Cardiac muscle cell (in vitro differentiated cells and primary cell): ENCODE measurements at regions not wholly inside any gene's neighbourhood (a gene's known extent, or its start where the extent isn't known, plus 50 kb on each side); places are given as distances from the start of the nearest gene placed in this dataset.

Experiments
- DNase-seq, 2 donors: peaks; one replicate each; pipeline versions ENCODE4 v3.0.0 to v3.0.0-alpha.2; 2010 to 2017; ENCODE audit warnings: low read depth in 1 of 2, low spot score in 1 of 2
- H3K27ac ChIP-seq: fragments of 200-600 bp; sonication (generic); 2 replicates; pipeline ENCODE4 v1.5.1; 2016
- H3K27me3 ChIP-seq: fragments of 200-600 bp; sonication (generic); 2 replicates; pipeline ENCODE4 v1.6.0; 2016; ENCODE audit warnings: control low read depth
- H3K36me3 ChIP-seq: fragments of 200-600 bp; sonication (generic); 2 replicates; pipeline ENCODE4 v1.5.1; 2016; ENCODE audit warnings: control low read depth
- H3K4me1 ChIP-seq: fragments of 200-600 bp; sonication (generic); 2 replicates; pipeline ENCODE4 v1.8.1; 2017; ENCODE audit warnings: low read depth, mild to moderate bottlenecking, mixed run types
- H3K4me3 ChIP-seq: fragments of 200-600 bp; sonication (generic); 2 replicates; pipeline ENCODE4 v1.5.1; 2016; ENCODE audit warnings: mild to moderate bottlenecking
- H3K9me3 ChIP-seq: fragments of 200-600 bp; sonication (generic); 2 replicates; pipeline ENCODE4 v1.5.1; 2017; ENCODE audit warnings: low read depth, mild to moderate bottlenecking, control low read depth
- CTCF ChIP-seq: IDR thresholded peaks from 2 replicates; pipeline ENCODE4 v1.5.1; 2012; ENCODE audit warnings: low read depth, mild to moderate bottlenecking, low read length

GRCh38 chr10:75288140-75288711 lies 52.5 kb upstream of the COMTD1 start:
- no peak overlapping the region for H3K4me3 ChIP-seq
- no peaks in the 10 kb centered on the region for H3K27me3 ChIP-seq
- no peaks in the 10 kb centered on the region for H3K9me3 ChIP-seq
- DNase-seq: no peak
- TF ChIP-seq CTCF: no peak
- no peak overlapping the region for H3K27ac ChIP-seq
- peaks cover 6% of the 10 kb centered on the region for H3K4me1 ChIP-seq
- no peaks in the 10 kb centered on the region for H3K36me3 ChIP-seq

DNA sequence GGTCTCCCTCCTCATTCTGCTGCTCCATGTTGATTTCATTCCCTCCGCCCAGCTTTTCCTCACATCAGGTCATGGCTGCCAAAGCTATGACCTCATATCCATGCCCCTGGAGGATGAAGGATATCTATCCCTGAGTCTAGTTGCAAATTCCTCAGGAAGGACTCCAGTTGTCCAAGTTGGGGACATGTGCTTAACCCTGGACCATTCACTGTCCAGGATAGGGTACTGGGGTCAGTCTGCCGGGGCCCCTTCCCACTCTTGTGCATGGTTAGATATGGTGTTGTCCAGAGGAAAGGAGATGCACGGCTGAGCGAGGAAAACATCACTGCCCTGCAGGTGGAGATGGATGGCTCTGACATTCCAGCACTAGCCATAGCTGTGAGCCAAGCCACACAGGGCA lies 51.9 kb upstream of the COMTD1 start:
- Histone ChIP-seq H3K4me3 (no peak overlapping the region), H3K9me3 (no peaks in the 10 kb centered on the region), H3K36me3 (no peaks in the 10 kb centered on the region), H3K4me1 (peaks cover 5% of the 10 kb centered on the region), H3K27ac (no peak overlapping the region), H3K27me3 (no peaks in the 10 kb centered on the region)
- no peak for TF ChIP-seq CTCF
- DNase-seq: no peak

GRCh38 chr10:75286901-75287300 lies 51.1 kb upstream of the COMTD1 start:
- no peaks in the 10 kb centered on the region for H3K9me3 ChIP-seq
- H3K4me1 ChIP-seq: peaks cover 5% of the 10 kb centered on the region
- no peak overlapping the region for H3K4me3 ChIP-seq
- H3K36me3 ChIP-seq: no peaks in the 10 kb centered on the region
- no peak for TF ChIP-seq CTCF
- H3K27ac ChIP-seq: no peak overlapping the region
- no peaks in the 10 kb centered on the region for H3K27me3 ChIP-seq
- no peak for DNase-seq
